GM19397 (cell line): ENCODE measurements at regions not wholly inside any gene's neighbourhood (a gene's known extent, or its start where the extent isn't known, plus 50 kb on each side); places are given as distances from the start of the nearest gene placed in this dataset.
A peak's percentile ranks its signal among the peaks of the same experiment; 100 is the strongest.

Experiments used
- ATAC-seq: cut with Tn5 transposase; IDR thresholded peaks from one replicate; pipeline ENCODE4 v1.9.1; 2021; ENCODE audit warnings: mild to moderate bottlenecking, moderate library complexity; ENCODE audit not compliant: unreplicated experiment

DNA sequence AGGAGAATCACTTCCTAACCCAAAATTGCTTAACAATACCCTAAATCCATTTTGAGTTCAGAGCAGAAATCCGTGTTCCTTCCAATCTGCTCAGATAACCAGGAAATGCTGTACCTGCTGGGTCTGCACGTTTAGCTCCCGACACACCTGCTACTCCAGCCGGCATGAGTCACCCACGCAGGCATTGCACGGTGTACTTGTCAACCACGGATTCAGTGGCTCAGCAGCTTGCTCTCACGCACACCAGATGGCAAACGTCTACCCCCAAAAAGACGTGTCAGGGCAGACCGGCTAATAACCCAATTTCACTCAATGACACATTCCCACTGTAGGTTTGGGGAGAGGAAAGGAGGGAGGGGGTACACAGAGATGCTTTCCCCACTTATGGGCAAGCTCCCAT is 468.1 kb downstream of the SOX9 start:
- ATAC-seq: no peak

- no peak for ATAC-seq
These were observed 469.6 kb downstream of the SOX9 start for GRCh38 chr17:72590382-72590781.

DNA sequence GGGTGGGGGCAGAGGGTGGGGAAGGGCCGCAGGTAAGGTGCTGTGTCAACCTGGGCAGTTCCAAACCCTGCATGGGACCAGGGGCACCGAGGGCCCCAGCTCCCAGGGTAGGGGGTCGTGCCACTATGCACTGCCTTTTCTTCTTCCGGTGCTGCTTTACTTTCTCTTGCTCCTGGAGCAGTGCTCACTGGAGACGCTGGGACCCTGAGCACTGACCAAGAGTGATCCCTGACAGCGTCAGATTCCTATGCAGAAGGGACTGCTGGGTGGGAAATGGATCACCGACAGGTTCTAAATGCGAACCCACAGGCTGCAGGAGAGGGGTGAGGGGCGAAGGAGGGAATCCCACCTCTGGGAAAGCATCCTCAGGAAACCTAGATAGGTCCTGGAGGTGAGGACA is 470.1 kb downstream of the SOX9 start:
- ATAC-seq: no peak

DNA sequence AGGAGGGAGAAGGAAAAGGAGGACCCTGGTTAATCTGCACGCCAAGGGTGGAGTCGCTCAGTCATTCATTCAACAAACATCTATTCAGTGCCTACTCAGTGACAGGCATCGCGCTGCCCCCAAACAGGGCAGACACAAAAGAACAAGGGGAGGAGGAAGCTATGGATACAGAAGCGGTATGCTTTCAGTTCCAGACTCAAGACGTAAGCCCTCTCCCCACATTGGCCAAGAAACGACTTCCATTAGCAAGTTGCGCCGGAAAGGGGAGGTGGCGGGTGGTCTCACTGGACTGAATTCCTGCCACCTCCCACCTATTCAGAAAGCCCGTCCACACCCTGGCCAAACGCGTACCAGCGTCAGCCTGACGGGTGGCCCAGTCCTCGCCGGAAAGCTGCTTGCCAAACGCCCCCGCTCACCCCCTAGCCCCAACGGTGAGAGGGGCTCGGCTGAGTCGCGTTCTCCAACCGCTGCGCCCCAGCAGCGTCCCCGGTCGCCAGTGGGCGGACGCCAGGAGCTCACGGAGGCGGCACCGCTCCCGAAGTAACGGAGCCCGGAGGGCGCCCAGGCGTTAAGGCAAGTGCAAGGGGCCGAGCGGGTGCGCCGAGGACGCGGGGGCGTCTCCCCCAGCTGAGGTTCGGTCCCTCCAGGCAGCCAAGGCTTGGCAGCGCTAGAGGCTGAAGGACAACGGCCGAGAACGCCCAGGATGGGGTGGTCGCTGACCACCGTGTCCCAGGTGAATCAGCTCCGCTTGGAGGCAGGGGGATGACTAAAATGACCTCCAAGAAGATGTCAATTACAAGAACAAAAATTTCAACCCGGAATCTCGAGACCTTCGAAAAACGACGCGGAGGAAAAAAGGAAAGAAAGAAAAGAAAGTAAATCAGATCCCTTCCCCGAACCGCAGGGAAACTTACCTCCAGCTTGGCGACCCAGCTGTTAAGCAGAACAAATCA is 470.7 kb downstream of the SOX9 start:
- ATAC-seq: no peak

GRCh38 chr17:72592242-72592966 is 471.6 kb downstream of the SOX9 start:
- peak; percentile 83 for ATAC-seq

- peak; percentile 2 for ATAC-seq
These were observed 472.1 kb downstream of the SOX9 start for GRCh38 chr17:72592967-72593325.

- no peak for ATAC-seq
These were observed 473.4 kb downstream of the SOX9 start for GRCh38 chr17:72594248-72594647.
